Activated naive CD8-positive, alpha-beta T cell treated with anti-CD3 and anti-CD28 coated beads for 36 hours (primary cell): ENCODE measurements at regions not wholly inside any gene's neighbourhood (a gene's known extent, or its start where the extent isn't known, plus 50 kb on each side); places are given as distances from the start of the nearest gene placed in this dataset.
A peak's percentile ranks its signal among the peaks of the same experiment; 100 is the strongest.
"Not testable (repeated sequence)": the region's sequence is repeated elsewhere in the genome, so short reads cannot be mapped to it uniquely, and the experiment has no call there.

Experiments used
- DNase-seq: peaks from one replicate; pipeline ENCODE4 v3.0.0; 2021
- H3K27ac Mint-ChIP-seq: one replicate; pipeline ENCODE4 v1.8.0; 2022; ENCODE audit warnings: mild to moderate bottlenecking, moderate library complexity, mixed read lengths
- H3K27me3 Mint-ChIP-seq: one replicate; pipeline ENCODE4 v1.8.0; 2022; ENCODE audit warnings: mild to moderate bottlenecking, mixed read lengths
- H3K36me3 Mint-ChIP-seq: one replicate; pipeline ENCODE4 v1.8.0; 2021; ENCODE audit warnings: mild to moderate bottlenecking, mixed read lengths
- H3K4me1 Mint-ChIP-seq: one replicate; pipeline ENCODE4 v1.8.0; 2021; ENCODE audit warnings: mixed read lengths
- H3K4me3 Mint-ChIP-seq: one replicate; pipeline ENCODE4 v1.8.0; 2022; ENCODE audit warnings: mild to moderate bottlenecking, moderate library complexity, mixed read lengths
- H3K9me3 Mint-ChIP-seq: one replicate; pipeline ENCODE4 v1.8.0; 2022; ENCODE audit warnings: mixed read lengths

GRCh38 chr1:3983181-3983580 is 83.1 kb upstream of the C1orf174 start:
- H3K27me3 Mint-ChIP-seq = peaks cover 5% of the 10 kb centered on the region
- no peak for DNase-seq
- no peaks in the 10 kb centered on the region for H3K36me3 Mint-ChIP-seq
- H3K27ac Mint-ChIP-seq = no peak overlapping the region
- H3K4me3 Mint-ChIP-seq = no peak overlapping the region
- no peaks in the 10 kb centered on the region for H3K4me1 Mint-ChIP-seq
- H3K9me3 Mint-ChIP-seq = no peaks in the 10 kb centered on the region

- no peaks in the 10 kb centered on the region for H3K36me3 Mint-ChIP-seq
- no peaks in the 10 kb centered on the region for H3K9me3 Mint-ChIP-seq
- H3K27ac Mint-ChIP-seq = no peak overlapping the region
- no peak for DNase-seq
- H3K27me3 Mint-ChIP-seq = peaks cover 5% of the 10 kb centered on the region
- H3K4me1 Mint-ChIP-seq = no peaks in the 10 kb centered on the region
- H3K4me3 Mint-ChIP-seq = no peak overlapping the region
Observed at GRCh38 chr1:3984586-3984985, 84.5 kb upstream of the C1orf174 start.

DNA sequence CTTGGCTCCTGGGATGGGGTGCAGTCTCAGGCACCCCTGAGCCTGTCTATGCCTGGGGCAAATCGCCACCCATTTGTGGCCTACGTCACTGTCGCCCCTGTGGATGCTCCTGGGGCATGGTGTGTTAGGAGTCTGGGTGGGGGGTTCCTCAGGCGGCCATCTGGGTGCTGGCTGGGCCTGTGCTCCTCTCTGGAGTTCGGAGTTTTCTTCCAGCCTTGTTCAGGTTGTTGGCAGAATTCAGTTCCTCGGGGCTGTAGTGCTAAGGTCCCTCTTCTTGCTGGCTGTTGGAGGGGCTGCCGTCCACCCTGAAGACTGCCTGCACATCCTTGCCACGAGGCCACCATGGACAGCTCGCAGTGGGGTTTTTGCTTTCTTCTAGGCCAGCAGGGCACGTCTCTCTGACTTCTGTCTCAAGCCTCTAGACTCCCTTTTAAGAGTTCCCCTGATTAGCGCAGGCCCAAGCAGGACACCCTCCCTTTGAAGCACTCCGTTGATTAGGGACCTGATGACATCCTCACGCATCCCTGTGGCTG is 86.7 kb upstream of the C1orf174 start:
- H3K27ac Mint-ChIP-seq = no peak overlapping the region
- no peak for DNase-seq
- peaks cover 12% of the 10 kb centered on the region for H3K27me3 Mint-ChIP-seq
- H3K4me1 Mint-ChIP-seq = no peaks in the 10 kb centered on the region
- no peaks in the 10 kb centered on the region for H3K9me3 Mint-ChIP-seq
- no peak overlapping the region for H3K4me3 Mint-ChIP-seq
- no peaks in the 10 kb centered on the region for H3K36me3 Mint-ChIP-seq

- H3K36me3 Mint-ChIP-seq = peaks cover 4% of the 10 kb centered on the region
- H3K4me1 Mint-ChIP-seq = no peaks in the 10 kb centered on the region
- no peak overlapping the region for H3K4me3 Mint-ChIP-seq
- H3K27me3 Mint-ChIP-seq = peaks cover 14% of the 10 kb centered on the region
- H3K27ac Mint-ChIP-seq = no peak overlapping the region
- no peak for DNase-seq
- H3K9me3 Mint-ChIP-seq = peaks cover 6% of the 10 kb centered on the region
Observed at GRCh38 chr1:3987669-3988235, 87.7 kb upstream of the C1orf174 start.

DNA sequence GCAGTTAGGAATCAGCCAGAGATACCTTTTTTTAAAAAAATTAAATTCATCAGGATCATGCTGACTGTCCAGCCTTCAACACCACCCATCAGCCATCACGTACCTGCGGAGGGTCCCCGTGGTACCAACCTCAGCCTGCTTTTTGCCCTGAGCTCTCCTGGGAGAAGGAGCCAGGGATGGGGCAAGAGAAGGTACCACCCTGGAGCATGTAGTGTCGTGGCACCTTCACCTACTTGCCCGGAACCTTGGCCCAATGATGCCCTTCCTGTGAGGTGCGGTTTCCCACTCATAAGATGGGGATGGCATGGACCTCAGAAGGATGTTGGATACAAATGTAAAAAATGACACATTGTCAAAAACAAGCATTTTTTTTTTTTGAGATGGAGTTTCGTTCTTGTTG is 88.4 kb upstream of the C1orf174 start:
- Mint-ChIP-seq H3K36me3 (peaks cover 4% of the 10 kb centered on the region), H3K27ac (no peak overlapping the region), H3K4me3 (no peak overlapping the region), H3K9me3 (peaks cover 6% of the 10 kb centered on the region), H3K27me3 (peaks cover 13% of the 10 kb centered on the region), H3K4me1 (no peaks in the 10 kb centered on the region)
- DNase-seq = no peak

- peaks cover 13% of the 10 kb centered on the region for H3K27me3 Mint-ChIP-seq
- no peaks in the 10 kb centered on the region for H3K4me1 Mint-ChIP-seq
- H3K27ac Mint-ChIP-seq = no peak overlapping the region
- DNase-seq = no peak
- peaks cover 6% of the 10 kb centered on the region for H3K9me3 Mint-ChIP-seq
- H3K36me3 Mint-ChIP-seq = peaks cover 4% of the 10 kb centered on the region
- no peak overlapping the region for H3K4me3 Mint-ChIP-seq
Observed at GRCh38 chr1:3989465-3989864, 89.4 kb upstream of the C1orf174 start.

GRCh38 chr1:3992103-3992556 is 92.1 kb upstream of the C1orf174 start:
- Mint-ChIP-seq H3K27me3 (peaks cover 14% of the 10 kb centered on the region), H3K27ac (peak overlapping the region; percentile 23), H3K36me3 (peaks cover 4% of the 10 kb centered on the region), H3K4me3 (no peak overlapping the region), H3K4me1 (no peaks in the 10 kb centered on the region), H3K9me3 (peaks cover 6% of the 10 kb centered on the region)
- peak; percentile 12 for DNase-seq

GRCh38 chr1:3992746-3993145 is 92.7 kb upstream of the C1orf174 start:
- no peak for DNase-seq
- no peaks in the 10 kb centered on the region for H3K4me1 Mint-ChIP-seq
- no peak overlapping the region for H3K27ac Mint-ChIP-seq
- H3K4me3 Mint-ChIP-seq = no peak overlapping the region
- peaks cover 15% of the 10 kb centered on the region for H3K27me3 Mint-ChIP-seq
- H3K36me3 Mint-ChIP-seq = peaks cover 4% of the 10 kb centered on the region
- H3K9me3 Mint-ChIP-seq = peaks cover 6% of the 10 kb centered on the region

- Mint-ChIP-seq H3K27ac (no peak overlapping the region), H3K27me3 (peaks cover 19% of the 10 kb centered on the region), H3K9me3 (peaks cover 6% of the 10 kb centered on the region), H3K4me3 (no peak overlapping the region), H3K4me1 (no peaks in the 10 kb centered on the region), H3K36me3 (peaks cover 4% of the 10 kb centered on the region)
- no peak for DNase-seq
Observed at GRCh38 chr1:3993619-3994375, 93.7 kb upstream of the C1orf174 start.

DNA sequence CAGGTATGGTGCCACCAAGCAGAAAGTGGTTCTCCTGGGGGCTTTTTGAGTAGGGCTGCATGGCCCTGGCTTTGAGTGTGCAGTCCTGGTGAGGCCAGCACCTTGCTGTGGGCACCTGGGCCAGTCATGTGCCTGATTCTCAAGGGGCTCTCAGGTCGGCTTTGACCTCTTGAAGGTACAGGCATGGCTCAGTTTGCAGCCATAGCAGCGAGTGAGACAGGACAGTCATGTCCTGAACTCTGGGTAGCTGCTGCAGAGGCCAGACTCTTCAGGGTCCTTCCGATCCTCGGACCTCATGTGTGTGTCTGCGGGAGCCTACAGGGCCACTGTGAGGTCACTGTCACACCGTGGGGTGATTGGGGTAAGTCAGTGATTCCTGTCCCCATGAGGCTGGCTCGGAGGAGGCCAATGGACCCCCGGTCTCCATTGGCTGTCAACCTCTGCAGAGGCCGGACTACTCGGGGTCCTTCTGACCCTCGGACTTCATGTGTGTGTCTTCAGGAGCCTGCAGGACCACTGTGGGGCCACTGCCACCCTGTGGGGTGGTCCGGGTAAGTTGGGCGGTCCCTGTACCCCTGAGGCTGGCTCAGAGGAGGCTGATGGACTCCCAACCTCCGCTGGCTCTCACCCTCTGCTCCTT is 95.2 kb upstream of the C1orf174 start:
- DNase-seq = no peak
- no peak overlapping the region for H3K4me3 Mint-ChIP-seq
- no peaks in the 10 kb centered on the region for H3K4me1 Mint-ChIP-seq
- peaks cover 4% of the 10 kb centered on the region for H3K36me3 Mint-ChIP-seq
- peaks cover 6% of the 10 kb centered on the region for H3K9me3 Mint-ChIP-seq
- peaks cover 25% of the 10 kb centered on the region for H3K27me3 Mint-ChIP-seq
- no peak overlapping the region for H3K27ac Mint-ChIP-seq

DNA sequence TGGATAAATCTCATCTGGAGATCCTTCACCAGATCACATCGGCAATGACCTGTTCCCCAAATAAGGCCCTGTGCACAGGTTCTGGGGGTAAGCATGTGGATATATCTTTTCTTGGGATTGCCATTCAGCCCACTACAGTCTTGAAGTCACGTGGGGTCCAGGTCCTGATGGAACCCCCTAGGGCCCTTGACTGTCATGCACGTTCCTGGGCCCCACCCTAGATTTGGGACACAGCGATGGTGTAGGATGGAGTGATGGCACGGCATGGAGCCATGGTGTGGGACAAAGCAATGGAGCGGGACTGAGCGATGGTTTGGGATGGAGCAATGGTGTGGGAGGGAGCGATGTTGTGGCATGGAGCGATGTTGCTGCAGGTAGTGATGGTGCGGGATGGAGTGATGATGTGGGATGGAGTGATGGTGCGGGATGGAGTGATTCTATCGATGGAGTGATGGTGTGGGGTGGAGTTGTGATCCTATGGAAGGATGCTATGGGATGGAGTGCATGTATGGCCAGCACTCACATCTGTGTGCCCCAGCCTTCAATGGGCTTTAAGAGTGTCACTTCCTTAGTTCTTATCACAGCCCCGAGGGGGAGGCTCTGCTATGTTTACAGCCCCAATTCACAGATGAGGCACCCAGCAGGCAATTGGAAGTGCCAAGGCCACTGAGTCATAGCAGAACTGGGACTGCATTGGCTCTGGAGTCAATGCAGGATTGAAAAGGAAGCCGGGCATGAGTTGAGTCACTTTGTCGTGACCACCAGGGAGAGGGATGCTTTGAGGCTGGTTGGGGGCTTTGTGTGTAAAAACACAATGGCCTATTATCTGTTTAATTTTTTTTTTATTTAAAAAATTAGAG is 97.0 kb upstream of the C1orf174 start:
- no peak for DNase-seq

GRCh38 chr1:3998086-3998485 is 98.0 kb upstream of the C1orf174 start:
- DNase-seq = no peak
- Mint-ChIP-seq H3K9me3 (no peaks in the 10 kb centered on the region), H3K27me3 (peaks cover 22% of the 10 kb centered on the region), H3K4me1 (no peaks in the 10 kb centered on the region), H3K36me3 (no peaks in the 10 kb centered on the region), H3K27ac (no peak overlapping the region), H3K4me3 (no peak overlapping the region)

More for the DNA sequence above, 97.0 kb upstream of the C1orf174 start:
- Mint-ChIP-seq H3K27me3 (peaks cover 25% of the 10 kb centered on the region), H3K27ac (no peak overlapping the region), H3K36me3 (peaks cover 3% of the 10 kb centered on the region), H3K4me1 (no peaks in the 10 kb centered on the region), H3K9me3 (peaks cover 4% of the 10 kb centered on the region), H3K4me3 (no peak overlapping the region)

DNA sequence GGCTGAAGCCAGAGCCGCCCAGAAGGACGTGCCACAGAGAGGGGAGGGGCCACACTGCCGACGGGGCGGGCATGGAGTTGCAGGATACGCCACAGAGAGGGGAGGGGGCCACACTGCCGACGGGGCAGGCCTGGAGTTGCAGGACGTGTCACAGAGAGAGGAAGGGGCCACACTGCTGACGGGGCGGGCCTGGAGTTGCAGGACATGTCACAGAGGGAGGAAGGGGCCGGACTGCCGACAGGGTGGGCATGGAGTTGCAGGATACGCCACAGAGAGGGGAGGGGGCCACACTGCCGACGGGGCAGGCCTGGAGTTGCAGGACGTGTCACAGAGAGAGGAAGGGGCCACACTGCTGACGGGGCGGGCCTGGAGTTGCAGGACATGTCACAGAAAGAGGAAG is 99.4 kb upstream of the C1orf174 start:
- not testable (repeated sequence) for H3K27ac Mint-ChIP-seq, H3K4me1 Mint-ChIP-seq, H3K36me3 Mint-ChIP-seq, DNase-seq, H3K4me3 Mint-ChIP-seq, H3K9me3 Mint-ChIP-seq
- H3K27me3 Mint-ChIP-seq = peaks cover 22% of the 10 kb centered on the region

- Mint-ChIP-seq H3K27me3 (peaks cover 22% of the 10 kb centered on the region), H3K4me3 (no peak overlapping the region), H3K27ac (no peak overlapping the region), H3K36me3 (no peaks in the 10 kb centered on the region), H3K9me3 (no peaks in the 10 kb centered on the region), H3K4me1 (no peaks in the 10 kb centered on the region)
- no peak for DNase-seq
Observed at GRCh38 chr1:3999941-4000735, 100.1 kb upstream of the C1orf174 start.
